IMR-90 (cell line): ENCODE measurements at regions not wholly inside any gene's neighbourhood (a gene's known extent, or its start where the extent isn't known, plus 50 kb on each side); places are given as distances from the start of the nearest gene placed in this dataset.

ENCODE experiments used
- ATAC-seq: fragments of 200-7000 bp; cut with Tn5 transposase; 2 replicates; pipeline ENCODE4 v1.9.1; 2020; ENCODE audit warnings: low read depth, mild to moderate bottlenecking, moderate library complexity
- BruUV-seq: library from RNA; stranded (reverse); fragments of 400-500 nt; replicated peaks from 2 replicates; lab custom pipeline; 2021; lab: Mats Ljungman, UMichigan
- CTCF ChIA-PET: fragments of 300-600 bp; formaldehyde crosslinking; extraction: SDS; loops from one replicate; lab custom pipeline; 2021; ENCODE audit warnings: antibody characterized with exemption; lab: Yijun Ruan, JAX
- POLR2A ChIA-PET: fragments of 300-600 bp; sonication (Branson Sonifier 250); formaldehyde crosslinking; loops from one replicate; lab custom pipeline; 2022; ENCODE audit warnings: antibody characterized with exemption; ENCODE audit not compliant: unreplicated experiment; lab: Charles Lee
- DNase-seq: peaks from one replicate; pipeline ENCODE4 v3.0.0; 2013
- H2AFZ ChIP-seq: replicated peaks from 2 replicates; pipeline ENCODE3; 2013; ENCODE audit warnings: low read length, mild to moderate bottlenecking; ENCODE audit not compliant: poor library complexity
- H2AK5ac ChIP-seq: 2 replicates; pipeline ENCODE4 v1.6.1; 2013; ENCODE audit warnings: low read depth, low read length, inconsistent platforms
- H2AK9ac ChIP-seq: replicated peaks from 2 replicates; pipeline ENCODE3; 2013; ENCODE audit warnings: mild to moderate bottlenecking, low read depth, low read length, moderate library complexity; ENCODE audit not compliant: poor library complexity
- H2BK120ac ChIP-seq: 2 replicates; pipeline ENCODE4 v1.6.1; 2013; ENCODE audit warnings: low read depth, low read length, inconsistent platforms
- H2BK15ac ChIP-seq: 3 replicates; pipeline ENCODE4 v1.6.1; 2013; ENCODE audit warnings: low read depth, low read length, inconsistent platforms
- H2BK20ac ChIP-seq: 2 replicates; pipeline ENCODE4 v1.6.1; 2013; ENCODE audit warnings: low read depth, mild to moderate bottlenecking, inconsistent platforms, low read length, moderate library complexity
- H2BK5ac ChIP-seq: 2 replicates; pipeline ENCODE4 v1.6.1; 2013; ENCODE audit warnings: mild to moderate bottlenecking, low read depth, low read length, inconsistent platforms; ENCODE audit not compliant: poor library complexity, severe bottlenecking
- H3K14ac ChIP-seq: replicated peaks from 2 replicates; pipeline ENCODE4 v1.6.1; 2013; ENCODE audit warnings: low read depth, low read length, inconsistent platforms
- H3K18ac ChIP-seq: 2 replicates; pipeline ENCODE4 v1.6.1; 2013; ENCODE audit warnings: low read depth, low read length, control low read depth
- H3K23ac ChIP-seq: 2 replicates; pipeline ENCODE4 v1.6.1; 2013; ENCODE audit warnings: low read depth, low read length, inconsistent platforms
- H3K27ac ChIP-seq: 2 replicates; pipeline ENCODE4 v1.5.1; 2013; ENCODE audit warnings: mild to moderate bottlenecking, control low read depth, low read length; ENCODE audit not compliant: insufficient read depth
- H3K27me3 ChIP-seq: 2 replicates; pipeline ENCODE4 v1.6.1; 2013; ENCODE audit warnings: low read length; ENCODE audit not compliant: control insufficient read depth, insufficient read depth
- H3K36me3 ChIP-seq: 2 replicates; pipeline ENCODE4 v1.6.1; 2013; ENCODE audit warnings: low read length, mixed read lengths; ENCODE audit not compliant: control insufficient read depth, insufficient read depth
- H3K4ac ChIP-seq: 2 replicates; pipeline ENCODE4 v1.6.1; 2013; ENCODE audit warnings: low read depth, low read length, inconsistent platforms
- H3K4me1 ChIP-seq: 2 replicates; pipeline ENCODE4 v1.6.1; 2013; ENCODE audit warnings: low read length, mixed read lengths; ENCODE audit not compliant: control insufficient read depth, insufficient read depth
- H3K4me2 ChIP-seq: 2 replicates; pipeline ENCODE4 v1.6.1; 2013; ENCODE audit warnings: low read depth, mild to moderate bottlenecking, control low read depth, low read length, moderate library complexity
- H3K4me3 ChIP-seq: 2 replicates; pipeline ENCODE4 v1.5.1; 2013; ENCODE audit warnings: low read depth, mild to moderate bottlenecking, control low read depth, low read length, moderate library complexity; ENCODE audit not compliant: insufficient read depth
- H3K56ac ChIP-seq: 2 replicates; pipeline ENCODE4 v1.6.1; 2013; ENCODE audit warnings: low read length, inconsistent platforms; ENCODE audit not compliant: insufficient read depth; ENCODE audit errors: extremely low read depth
- H3K79me1 ChIP-seq, 2 experiments: 2 replicates each; pipeline ENCODE4 v1.6.1; 2013; ENCODE audit warnings: low read length in 2 of 2, inconsistent platforms in 1 of 2, low read depth in 1 of 2
- H3K9ac ChIP-seq: 2 replicates; pipeline ENCODE4 v1.6.1; 2013; ENCODE audit warnings: low read depth, low read length, control low read depth
- H3K9me1 ChIP-seq: 2 replicates; pipeline ENCODE4 v1.6.1; 2013; ENCODE audit warnings: low read length, inconsistent platforms; ENCODE audit not compliant: insufficient read depth
- H3K9me3 ChIP-seq: 2 replicates; pipeline ENCODE4 v1.6.1; 2013; ENCODE audit warnings: low read length; ENCODE audit not compliant: control insufficient read depth, insufficient read depth
- H4K20me1 ChIP-seq: 2 replicates; pipeline ENCODE4 v1.6.1; 2013; ENCODE audit warnings: low read length, inconsistent platforms; ENCODE audit not compliant: insufficient read depth
- H4K5ac ChIP-seq: 2 replicates; pipeline ENCODE4 v1.6.1; 2013; ENCODE audit warnings: mild to moderate bottlenecking, low read depth, low read length, control low read depth
- H4K8ac ChIP-seq, 2 experiments: 2 replicates each; pipeline ENCODE4 v1.6.1; 2013; ENCODE audit warnings: low read depth in 2 of 2, low read length in 2 of 2, control low read depth in 1 of 2, inconsistent platforms in 1 of 2
- H4K91ac ChIP-seq: 2 replicates; pipeline ENCODE4 v1.6.1; 2013; ENCODE audit warnings: low read depth, low read length, inconsistent platforms; ENCODE audit not compliant: insufficient read depth
- CEBPB ChIP-seq: IDR thresholded peaks from 2 replicates; pipeline ENCODE4 v1.6.1; 2012; ENCODE audit warnings: low read depth, low read length, improper control_type of control experiment
- RFX5 ChIP-seq: IDR thresholded peaks from 2 replicates; pipeline ENCODE4 v1.8.0; 2012; ENCODE audit warnings: low read depth, mild to moderate bottlenecking, low read length, moderate library complexity
- SMC3 ChIP-seq: fragments of 150-350 bp; IDR thresholded peaks from 2 replicates; pipeline ENCODE4 v1.6.1; 2016; ENCODE audit warnings: low read depth, mild to moderate bottlenecking, antibody characterized with exemption, low read length, moderate library complexity
- WGBS, 2 experiments: methylation state at CpG; one replicate each; pipeline versions ENCODE4 v1.1.5 to v1.1.7; 2013; ENCODE audit warnings: missing lambda C conversion rate in 2 of 2; ENCODE audit not compliant: insufficient read length in 1 of 2; ENCODE audit errors: extremely low coverage in 2 of 2; 5-methylcytosine and 5-hydroxymethylcytosine counted together
- dilution Hi-C: fragments of 300-500 bp; cut with HindIII; formaldehyde crosslinking; loops from one replicate; pipeline ENCODE4 v1.14.3; 2018; ENCODE audit warnings: low sequenced_read_pairs; ENCODE audit not compliant: unreplicated experiment
- in situ Hi-C: fragments of 300-500 bp; cut with MboI; formaldehyde crosslinking; loops from 3 replicates; pipeline ENCODE4 v1.14.3; 2019; ENCODE audit warnings: low sequenced_read_pairs, inconsistent platforms, mixed read lengths
- intact Hi-C: fragments of 100-400 bp; cut with micrococcal nuclease; formaldehyde crosslinking; loops from 2 replicates; pipeline ENCODE4 v1.10.0; 2022
- TF ChIP-seq, protein P1 (sequence below): conservative IDR thresholded peaks from 2 replicates; pipeline ENCODE4 v1.5.1; 2012; ENCODE audit warnings: mild to moderate bottlenecking, low read depth, low read length, improper control_type of control experiment

DNA sequence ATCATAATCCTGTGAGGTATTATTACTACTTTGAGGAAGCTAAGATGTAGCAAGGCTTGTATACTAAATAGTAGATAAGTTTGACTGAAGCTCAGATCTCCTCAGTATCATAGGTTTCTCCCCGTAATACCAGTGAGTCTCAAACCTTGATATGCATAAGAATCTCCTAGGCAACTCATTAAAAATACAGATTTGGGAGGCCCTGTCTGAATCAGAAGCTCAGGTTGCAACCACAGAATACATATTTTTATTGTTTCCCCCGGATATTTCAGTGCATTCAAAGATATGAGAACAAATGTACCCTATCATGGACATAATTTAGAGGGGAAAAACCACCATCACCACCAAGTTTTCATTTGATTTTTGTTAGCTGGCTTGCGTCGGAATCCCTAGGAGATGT, 242.1 kb upstream of the C2CD4B start:
- H3K23ac ChIP-seq, result no peak overlapping the region
- in situ Hi-C loops, result no loop called here
- no peak overlapping the region for H2AK5ac ChIP-seq
- no peak overlapping the region for H2BK5ac ChIP-seq
- peaks cover 13% of the 10 kb centered on the region for H3K9me1 ChIP-seq
- H2BK20ac ChIP-seq, result no peak overlapping the region
- intact Hi-C loops, result no loop called here
- no peak for DNase-seq
- H3K4me2 ChIP-seq, result no peak overlapping the region
- WGBS, 2 experiments, result no CpG with 5 or more reads among the region's 4 CpGs
- no peak overlapping the region for H2AK9ac ChIP-seq
- H3K4ac ChIP-seq, result no peak overlapping the region
- no peak overlapping the region for H3K27ac ChIP-seq
- H3K14ac ChIP-seq, result no peak overlapping the region
- H2BK15ac ChIP-seq, result no peak overlapping the region
- H4K5ac ChIP-seq, result no peak overlapping the region
- no peak overlapping the region for H3K9ac ChIP-seq
- dilution Hi-C loops, result no loop called here
- H3K9me3 ChIP-seq, result no peaks in the 10 kb centered on the region
- H3K36me3 ChIP-seq, result no peaks in the 10 kb centered on the region
- no peak overlapping the region for H3K4me3 ChIP-seq
- H3K4me1 ChIP-seq, result peaks cover 16% of the 10 kb centered on the region
- H2BK120ac ChIP-seq, result no peak overlapping the region
- H3K79me1 ChIP-seq, result peaks cover 23 to 37% of the 10 kb centered on the region in 2 experiments
- peaks cover 3% of the 10 kb centered on the region; the same call in 1 of the 2 replicates for H4K20me1 ChIP-seq
- BruUV-seq, result no TSS peak
- CTCF ChIA-PET, result no interaction called here
- no peak overlapping the region for H2AFZ ChIP-seq
- no peak overlapping the region for H4K91ac ChIP-seq
- ATAC-seq, result no peak
- TF ChIP-seq CEBPB (no peak), RFX5 (no peak), SMC3 (no peak)
- TF ChIP-seq, protein P1, sequence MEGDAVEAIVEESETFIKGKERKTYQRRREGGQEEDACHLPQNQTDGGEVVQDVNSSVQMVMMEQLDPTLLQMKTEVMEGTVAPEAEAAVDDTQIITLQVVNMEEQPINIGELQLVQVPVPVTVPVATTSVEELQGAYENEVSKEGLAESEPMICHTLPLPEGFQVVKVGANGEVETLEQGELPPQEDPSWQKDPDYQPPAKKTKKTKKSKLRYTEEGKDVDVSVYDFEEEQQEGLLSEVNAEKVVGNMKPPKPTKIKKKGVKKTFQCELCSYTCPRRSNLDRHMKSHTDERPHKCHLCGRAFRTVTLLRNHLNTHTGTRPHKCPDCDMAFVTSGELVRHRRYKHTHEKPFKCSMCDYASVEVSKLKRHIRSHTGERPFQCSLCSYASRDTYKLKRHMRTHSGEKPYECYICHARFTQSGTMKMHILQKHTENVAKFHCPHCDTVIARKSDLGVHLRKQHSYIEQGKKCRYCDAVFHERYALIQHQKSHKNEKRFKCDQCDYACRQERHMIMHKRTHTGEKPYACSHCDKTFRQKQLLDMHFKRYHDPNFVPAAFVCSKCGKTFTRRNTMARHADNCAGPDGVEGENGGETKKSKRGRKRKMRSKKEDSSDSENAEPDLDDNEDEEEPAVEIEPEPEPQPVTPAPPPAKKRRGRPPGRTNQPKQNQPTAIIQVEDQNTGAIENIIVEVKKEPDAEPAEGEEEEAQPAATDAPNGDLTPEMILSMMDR, result no peak
- H3K27me3 ChIP-seq, result no peaks in the 10 kb centered on the region
- no peak overlapping the region for H4K8ac ChIP-seq
- no peak overlapping the region for H3K18ac ChIP-seq
- no peak overlapping the region for H3K56ac ChIP-seq
- POLR2A ChIA-PET, result no interaction called here
